Mammary epithelial cell (primary cell): ENCODE measurements at regions not wholly inside any gene's neighbourhood (a gene's known extent, or its start where the extent isn't known, plus 50 kb on each side); places are given as distances from the start of the nearest gene placed in this dataset.

Source experiments
- CTCF ChIP-seq, 2 donors: IDR thresholded peaks in 1 of 2; conservative IDR thresholded peaks in 1 of 2; 2 replicates each; pipeline ENCODE4 v1.5.1; 2011 to 2012; ENCODE audit warnings: inconsistent platforms in 2 of 2, low read length in 2 of 2, mild to moderate bottlenecking in 2 of 2, control low read depth in 1 of 2, low read depth in 1 of 2; ENCODE audit not compliant: insufficient read depth in 1 of 2; ENCODE audit errors: extremely low read depth in 1 of 2
- EZH2 ChIP-seq: IDR thresholded peaks from 2 replicates; pipeline ENCODE4 v1.6.1; 2012; ENCODE audit warnings: low read length, inconsistent platforms, borderline replicate concordance

GRCh38 chr5:142486581-142486980 is 161.8 kb upstream of the SPRY4 start:
- TF ChIP-seq CTCF (conservative IDR thresholded peaks at IDR 0.05 in 1 of 2, IDR thresholded peaks at IDR 0.05 in 1 of 2; ENCODE audit: extremely low read depth in 1 of 2, insufficient read depth in 1 of 2, low read depth in 1 of 2, low read length in 2 of 2) (no peak), EZH2 (no peak)
